IMR-90 (cell line): ENCODE measurements at regions not wholly inside any gene's neighbourhood (a gene's known extent, or its start where the extent isn't known, plus 50 kb on each side); places are given as distances from the start of the nearest gene placed in this dataset.

ENCODE experiments used
- ATAC-seq: fragments of 200-7000 bp; cut with Tn5 transposase; 2 replicates; pipeline ENCODE4 v1.9.1; 2020; ENCODE audit warnings: low read depth, mild to moderate bottlenecking, moderate library complexity
- BruUV-seq: library from RNA; stranded (reverse); fragments of 400-500 nt; replicated peaks from 2 replicates; lab custom pipeline; 2021; lab: Mats Ljungman, UMichigan
- CTCF ChIA-PET: fragments of 300-600 bp; formaldehyde crosslinking; extraction: SDS; loops from one replicate; lab custom pipeline; 2021; ENCODE audit warnings: antibody characterized with exemption; lab: Yijun Ruan, JAX
- POLR2A ChIA-PET: fragments of 300-600 bp; sonication (Branson Sonifier 250); formaldehyde crosslinking; loops from one replicate; lab custom pipeline; 2022; ENCODE audit warnings: antibody characterized with exemption; ENCODE audit not compliant: unreplicated experiment; lab: Charles Lee
- DNase-seq: peaks from one replicate; pipeline ENCODE4 v3.0.0; 2013
- H2AFZ ChIP-seq: replicated peaks from 2 replicates; pipeline ENCODE3; 2013; ENCODE audit warnings: low read length, mild to moderate bottlenecking; ENCODE audit not compliant: poor library complexity
- H2AK5ac ChIP-seq: 2 replicates; pipeline ENCODE4 v1.6.1; 2013; ENCODE audit warnings: low read depth, low read length, inconsistent platforms
- H2AK9ac ChIP-seq: replicated peaks from 2 replicates; pipeline ENCODE3; 2013; ENCODE audit warnings: mild to moderate bottlenecking, low read depth, low read length, moderate library complexity; ENCODE audit not compliant: poor library complexity
- H2BK120ac ChIP-seq: 2 replicates; pipeline ENCODE4 v1.6.1; 2013; ENCODE audit warnings: low read depth, low read length, inconsistent platforms
- H2BK15ac ChIP-seq: 3 replicates; pipeline ENCODE4 v1.6.1; 2013; ENCODE audit warnings: low read depth, low read length, inconsistent platforms
- H2BK20ac ChIP-seq: 2 replicates; pipeline ENCODE4 v1.6.1; 2013; ENCODE audit warnings: low read depth, mild to moderate bottlenecking, inconsistent platforms, low read length, moderate library complexity
- H2BK5ac ChIP-seq: 2 replicates; pipeline ENCODE4 v1.6.1; 2013; ENCODE audit warnings: mild to moderate bottlenecking, low read depth, low read length, inconsistent platforms; ENCODE audit not compliant: poor library complexity, severe bottlenecking
- H3K14ac ChIP-seq: replicated peaks from 2 replicates; pipeline ENCODE4 v1.6.1; 2013; ENCODE audit warnings: low read depth, low read length, inconsistent platforms
- H3K18ac ChIP-seq: 2 replicates; pipeline ENCODE4 v1.6.1; 2013; ENCODE audit warnings: low read depth, low read length, control low read depth
- H3K23ac ChIP-seq: 2 replicates; pipeline ENCODE4 v1.6.1; 2013; ENCODE audit warnings: low read depth, low read length, inconsistent platforms
- H3K27ac ChIP-seq: 2 replicates; pipeline ENCODE4 v1.5.1; 2013; ENCODE audit warnings: mild to moderate bottlenecking, control low read depth, low read length; ENCODE audit not compliant: insufficient read depth
- H3K27me3 ChIP-seq: 2 replicates; pipeline ENCODE4 v1.6.1; 2013; ENCODE audit warnings: low read length; ENCODE audit not compliant: control insufficient read depth, insufficient read depth
- H3K36me3 ChIP-seq: 2 replicates; pipeline ENCODE4 v1.6.1; 2013; ENCODE audit warnings: low read length, mixed read lengths; ENCODE audit not compliant: control insufficient read depth, insufficient read depth
- H3K4ac ChIP-seq: 2 replicates; pipeline ENCODE4 v1.6.1; 2013; ENCODE audit warnings: low read depth, low read length, inconsistent platforms
- H3K4me1 ChIP-seq: 2 replicates; pipeline ENCODE4 v1.6.1; 2013; ENCODE audit warnings: low read length, mixed read lengths; ENCODE audit not compliant: control insufficient read depth, insufficient read depth
- H3K4me2 ChIP-seq: 2 replicates; pipeline ENCODE4 v1.6.1; 2013; ENCODE audit warnings: low read depth, mild to moderate bottlenecking, control low read depth, low read length, moderate library complexity
- H3K4me3 ChIP-seq: 2 replicates; pipeline ENCODE4 v1.5.1; 2013; ENCODE audit warnings: low read depth, mild to moderate bottlenecking, control low read depth, low read length, moderate library complexity; ENCODE audit not compliant: insufficient read depth
- H3K56ac ChIP-seq: 2 replicates; pipeline ENCODE4 v1.6.1; 2013; ENCODE audit warnings: low read length, inconsistent platforms; ENCODE audit not compliant: insufficient read depth; ENCODE audit errors: extremely low read depth
- H3K79me1 ChIP-seq, 2 experiments: 2 replicates each; pipeline ENCODE4 v1.6.1; 2013; ENCODE audit warnings: low read length in 2 of 2, inconsistent platforms in 1 of 2, low read depth in 1 of 2
- H3K9ac ChIP-seq: 2 replicates; pipeline ENCODE4 v1.6.1; 2013; ENCODE audit warnings: low read depth, low read length, control low read depth
- H3K9me1 ChIP-seq: 2 replicates; pipeline ENCODE4 v1.6.1; 2013; ENCODE audit warnings: low read length, inconsistent platforms; ENCODE audit not compliant: insufficient read depth
- H3K9me3 ChIP-seq: 2 replicates; pipeline ENCODE4 v1.6.1; 2013; ENCODE audit warnings: low read length; ENCODE audit not compliant: control insufficient read depth, insufficient read depth
- H4K20me1 ChIP-seq: 2 replicates; pipeline ENCODE4 v1.6.1; 2013; ENCODE audit warnings: low read length, inconsistent platforms; ENCODE audit not compliant: insufficient read depth
- H4K5ac ChIP-seq: 2 replicates; pipeline ENCODE4 v1.6.1; 2013; ENCODE audit warnings: mild to moderate bottlenecking, low read depth, low read length, control low read depth
- H4K8ac ChIP-seq, 2 experiments: 2 replicates each; pipeline ENCODE4 v1.6.1; 2013; ENCODE audit warnings: low read depth in 2 of 2, low read length in 2 of 2, control low read depth in 1 of 2, inconsistent platforms in 1 of 2
- H4K91ac ChIP-seq: 2 replicates; pipeline ENCODE4 v1.6.1; 2013; ENCODE audit warnings: low read depth, low read length, inconsistent platforms; ENCODE audit not compliant: insufficient read depth
- BHLHE40 ChIP-seq: fragments of 150-350 bp; IDR thresholded peaks from 2 replicates; pipeline ENCODE4 v1.6.1; 2016; ENCODE audit warnings: mild to moderate bottlenecking, low read depth, low read length
- CHD1 ChIP-seq: IDR thresholded peaks from 2 replicates; pipeline ENCODE4 v1.6.1; 2012; ENCODE audit warnings: low read depth, low read length, improper control_type of control experiment
- CTCF ChIP-seq: conservative IDR thresholded peaks from 2 replicates; pipeline ENCODE4 v1.5.1; 2012; ENCODE audit warnings: mild to moderate bottlenecking, low read depth, low read length, improper control_type of control experiment
- ELK1 ChIP-seq: fragments of 150-350 bp; IDR thresholded peaks from 2 replicates; pipeline ENCODE4 v1.6.1; 2016; ENCODE audit warnings: low read depth, mild to moderate bottlenecking, low read length, moderate library complexity, borderline replicate concordance
- FOS ChIP-seq: fragments of 150-350 bp; IDR thresholded peaks from 2 replicates; pipeline ENCODE4 v1.6.1; 2016; ENCODE audit warnings: low read depth, low read length
- MAFK ChIP-seq: IDR thresholded peaks from 2 replicates; pipeline ENCODE4 v1.6.1; 2012; ENCODE audit warnings: low read depth, low read length, improper control_type of control experiment
- MAZ ChIP-seq: IDR thresholded peaks from 2 replicates; pipeline ENCODE4 v1.6.1; 2012; ENCODE audit warnings: low read depth, mild to moderate bottlenecking, low read length, improper control_type of control experiment, moderate library complexity, borderline replicate concordance
- MXI1 ChIP-seq: IDR thresholded peaks from 2 replicates; pipeline ENCODE4 v1.6.1; 2012; ENCODE audit warnings: low read depth, mild to moderate bottlenecking, low read length, moderate library complexity, borderline replicate concordance
- NFE2L2 ChIP-seq: fragments of 150-350 bp; IDR thresholded peaks from 2 replicates; pipeline ENCODE4 v1.6.1; 2016; ENCODE audit warnings: low read depth, mild to moderate bottlenecking, low read length
- POLR2A ChIP-seq: IDR thresholded peaks from 2 replicates; pipeline ENCODE4 v1.6.1; 2012; ENCODE audit warnings: mild to moderate bottlenecking, low read depth, low read length
- RAD21 ChIP-seq: IDR thresholded peaks from 2 replicates; pipeline ENCODE4 v1.6.1; 2012; ENCODE audit warnings: low read length, improper control_type of control experiment
- SMC3 ChIP-seq: fragments of 150-350 bp; IDR thresholded peaks from 2 replicates; pipeline ENCODE4 v1.6.1; 2016; ENCODE audit warnings: low read depth, mild to moderate bottlenecking, antibody characterized with exemption, low read length, moderate library complexity
- USF2 ChIP-seq: fragments of 150-350 bp; IDR thresholded peaks from 2 replicates; pipeline ENCODE4 v1.6.1; 2017; ENCODE audit warnings: mild to moderate bottlenecking, antibody characterized with exemption, low read length, low read depth
- WGBS, 2 experiments: methylation state at CpG; one replicate each; pipeline versions ENCODE4 v1.1.5 to v1.1.7; 2013; ENCODE audit warnings: missing lambda C conversion rate in 2 of 2; ENCODE audit not compliant: insufficient read length in 1 of 2; ENCODE audit errors: extremely low coverage in 2 of 2; 5-methylcytosine and 5-hydroxymethylcytosine counted together
- dilution Hi-C: fragments of 300-500 bp; cut with HindIII; formaldehyde crosslinking; loops from one replicate; pipeline ENCODE4 v1.14.3; 2018; ENCODE audit warnings: low sequenced_read_pairs; ENCODE audit not compliant: unreplicated experiment
- in situ Hi-C: fragments of 300-500 bp; cut with MboI; formaldehyde crosslinking; loops from 3 replicates; pipeline ENCODE4 v1.14.3; 2019; ENCODE audit warnings: low sequenced_read_pairs, inconsistent platforms, mixed read lengths
- intact Hi-C: fragments of 100-400 bp; cut with micrococcal nuclease; formaldehyde crosslinking; loops from 2 replicates; pipeline ENCODE4 v1.10.0; 2022

GRCh38 chr21:16911166-16911607 lies 601.7 kb upstream of the CXADR start:
- Histone ChIP-seq H3K23ac (no peak overlapping the region), H3K18ac (no peak overlapping the region), H4K5ac (no peak overlapping the region), H4K8ac (no peak overlapping the region), H3K4me1 (no peaks in the 10 kb centered on the region), H3K4me2 (no peak overlapping the region), H3K27ac (no peak overlapping the region), H2AK5ac (no peak overlapping the region), H3K9ac (no peak overlapping the region), H3K4me3 (no peak overlapping the region), H3K27me3 (no peaks in the 10 kb centered on the region), H3K56ac (no peak overlapping the region), H3K9me3 (no peaks in the 10 kb centered on the region), H2BK15ac (no peak overlapping the region), H4K91ac (no peak overlapping the region), H3K36me3 (no peaks in the 10 kb centered on the region), H2BK5ac (no peak overlapping the region), H3K9me1 (no peaks in the 10 kb centered on the region), H3K14ac (no peak overlapping the region), H3K79me1 (no peaks in the 10 kb centered on the region), H2BK20ac (no peak overlapping the region), H3K4ac (no peak overlapping the region), H2AFZ (no peak overlapping the region), H2AK9ac (no peak overlapping the region), H2BK120ac (no peak overlapping the region), H4K20me1 (no peaks in the 10 kb centered on the region)
- in situ Hi-C loops (no loop called here), intact Hi-C loops (no loop called here), dilution Hi-C loops (no loop called here)
- BruUV-seq: no TSS peak
- WGBS, 2 experiments: no CpG with 5 or more reads among the region's 1 CpG
- TF ChIP-seq MAZ: no peak
- no peak for TF ChIP-seq ELK1
- no peak for TF ChIP-seq CHD1
- TF ChIP-seq RAD21: no peak
- TF ChIP-seq MXI1: no peak
- TF ChIP-seq FOS: no peak
- no peak for TF ChIP-seq POLR2A
- TF ChIP-seq USF2: no peak
- TF ChIP-seq BHLHE40: no peak
- no peak for TF ChIP-seq NFE2L2
- no peak for TF ChIP-seq MAFK
- no peak for TF ChIP-seq SMC3
- no peak for TF ChIP-seq CTCF
- ATAC-seq: no peak
- ChIA-PET CTCF (interaction anchor here (0.6 kb wide), 1 partner anchor 25 kb away, joined by 3 read pairs; no protein-coding TSS in a partner anchor), POLR2A (no interaction called here)
- DNase-seq: no peak
